BLaER1 (cell line): ENCODE measurements at regions not wholly inside any gene's neighbourhood (a gene's known extent, or its start where the extent isn't known, plus 50 kb on each side); places are given as distances from the start of the nearest gene placed in this dataset.
"Not testable (repeated sequence)": the region's sequence is repeated elsewhere in the genome, so short reads cannot be mapped to it uniquely, and the experiment has no call there.

Source experiments
- H3K27ac ChIP-seq: shearing (Covaris generic); formaldehyde crosslinking; 2 replicates; pipeline ENCODE4 v1.8.1; 2022
- H3K27me3 ChIP-seq: shearing (Covaris generic); formaldehyde crosslinking; 2 replicates; pipeline ENCODE4 v1.8.1; 2022
- H3K36me3 ChIP-seq: shearing (Covaris generic); formaldehyde crosslinking; 2 replicates; pipeline ENCODE4 v1.8.1; 2022
- H3K4me1 ChIP-seq: shearing (Covaris generic); formaldehyde crosslinking; 2 replicates; pipeline ENCODE4 v1.8.1; 2022
- H3K4me2 ChIP-seq: shearing (Covaris generic); formaldehyde crosslinking; 2 replicates; pipeline ENCODE4 v1.8.1; 2022
- H3K4me3 ChIP-seq: shearing (Covaris generic); formaldehyde crosslinking; 2 replicates; pipeline ENCODE4 v1.8.1; 2022
- H3K9ac ChIP-seq: shearing (Covaris generic); formaldehyde crosslinking; 2 replicates; pipeline ENCODE4 v1.8.1; 2022
- H3K9me3 ChIP-seq: shearing (Covaris generic); formaldehyde crosslinking; 2 replicates; pipeline ENCODE4 v1.8.1; 2022
- H4K20me1 ChIP-seq: shearing (Covaris generic); formaldehyde crosslinking; 2 replicates; pipeline ENCODE4 v1.8.1; 2022
- Cebpa-rat ChIP-seq: shearing (Covaris generic); IDR thresholded peaks from 2 replicates; pipeline ENCODE4 v1.8.1; 2022

- no peaks in the 10 kb centered on the region for H4K20me1 ChIP-seq
- no peaks in the 10 kb centered on the region for H3K27me3 ChIP-seq
- H3K27ac ChIP-seq = no peak overlapping the region
- H3K9me3 ChIP-seq = no peaks in the 10 kb centered on the region
- no peak overlapping the region for H3K4me2 ChIP-seq
- H3K4me1 ChIP-seq = 0 out of 2 replicates have a peak, but pooled peaks cover 4% of the 10 kb centered on the region
- H3K36me3 ChIP-seq = no peaks in the 10 kb centered on the region
- no peak overlapping the region for H3K9ac ChIP-seq
- no peak overlapping the region for H3K4me3 ChIP-seq
- TF ChIP-seq Cebpa-rat = no peak
Observed at GRCh38 chr7:37545619-37546534, 97.2 kb upstream of the ELMO1 start.

GRCh38 chr7:37546677-37547076, 98.0 kb upstream of the ELMO1 start:
- H4K20me1 ChIP-seq = no peaks in the 10 kb centered on the region
- H3K27ac ChIP-seq = no peak overlapping the region
- H3K9me3 ChIP-seq = no peaks in the 10 kb centered on the region
- no peak for TF ChIP-seq Cebpa-rat
- 0 out of 2 replicates have a peak, but pooled peaks cover 4% of the 10 kb centered on the region for H3K4me1 ChIP-seq
- no peak overlapping the region for H3K4me2 ChIP-seq
- no peak overlapping the region for H3K9ac ChIP-seq
- H3K36me3 ChIP-seq = no peaks in the 10 kb centered on the region
- no peak overlapping the region for H3K4me3 ChIP-seq
- H3K27me3 ChIP-seq = no peaks in the 10 kb centered on the region

DNA sequence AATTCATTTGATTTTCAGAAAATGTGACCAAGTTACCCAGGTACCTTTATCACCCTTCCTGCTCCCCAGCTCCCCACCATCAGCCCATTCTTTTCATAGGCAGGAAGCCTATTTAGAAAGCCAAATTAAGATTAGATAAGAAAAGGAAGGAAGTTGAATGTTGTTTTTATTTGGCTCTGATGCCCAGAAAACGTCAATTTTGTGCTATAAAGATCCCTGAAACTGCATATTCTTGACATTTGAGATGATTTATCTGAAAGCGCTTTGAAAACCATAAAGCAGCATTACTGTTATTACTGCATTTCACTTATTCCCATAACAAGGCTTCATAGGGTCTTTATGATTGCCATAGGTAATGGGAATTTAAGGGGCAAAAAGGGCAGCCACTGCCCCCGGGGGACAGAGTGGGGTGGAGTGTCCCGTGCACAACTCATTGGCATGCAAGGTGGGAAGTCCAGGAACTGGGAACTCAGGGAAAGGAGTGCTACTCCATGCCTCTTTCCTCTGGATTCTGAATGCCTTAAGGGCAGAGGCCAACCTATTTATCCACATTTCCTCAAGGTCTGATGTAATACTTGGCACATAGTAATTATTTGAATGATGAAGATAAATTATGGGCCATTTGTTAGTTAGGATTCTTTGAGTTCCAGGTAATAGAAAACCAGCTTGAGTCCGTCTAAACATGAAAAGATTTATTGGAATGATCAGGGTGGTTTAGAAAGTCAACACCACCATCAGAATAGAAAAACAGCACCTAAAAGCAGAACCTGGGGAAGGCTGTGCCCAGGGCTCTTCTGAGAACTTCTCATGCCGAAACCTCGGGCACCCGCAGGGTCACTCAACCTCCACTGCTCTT, 100.6 kb upstream of the ELMO1 start:
- Histone ChIP-seq H3K4me3 (no peak overlapping the region), H3K4me2 (no peak overlapping the region), H3K36me3 (no peaks in the 10 kb centered on the region), H3K27ac (no peak overlapping the region), H3K9ac (no peak overlapping the region), H3K4me1 (0 out of 2 replicates have a peak, but pooled peaks cover 4% of the 10 kb centered on the region), H3K27me3 (no peaks in the 10 kb centered on the region), H3K9me3 (no peaks in the 10 kb centered on the region), H4K20me1 (no peaks in the 10 kb centered on the region)
- no peak for TF ChIP-seq Cebpa-rat

DNA sequence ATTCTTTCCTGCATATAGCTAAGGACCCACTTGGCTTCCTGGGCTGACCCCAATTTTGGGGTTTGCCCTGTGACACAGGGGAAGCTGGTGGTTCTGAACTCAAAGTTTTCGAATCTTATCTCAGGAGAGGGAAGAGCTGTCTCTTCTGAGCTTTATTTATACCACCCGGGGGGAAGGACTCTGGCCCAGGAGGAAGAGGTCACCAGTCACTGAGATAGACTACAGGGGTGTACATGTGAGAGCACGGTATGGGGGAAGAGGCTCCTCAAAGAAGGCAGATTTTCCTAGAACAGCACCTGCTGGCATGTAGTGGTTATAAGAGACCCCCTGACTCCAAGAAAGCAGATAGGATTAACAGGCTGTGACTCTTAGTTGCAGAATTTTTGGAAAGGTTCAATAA, 101.8 kb upstream of the ELMO1 start:
- H3K4me3 ChIP-seq = no peak overlapping the region
- no peaks in the 10 kb centered on the region for H3K9me3 ChIP-seq
- no peak overlapping the region for H3K27ac ChIP-seq
- TF ChIP-seq Cebpa-rat = no peak
- no peaks in the 10 kb centered on the region for H3K27me3 ChIP-seq
- H3K36me3 ChIP-seq = no peaks in the 10 kb centered on the region
- no peaks in the 10 kb centered on the region for H4K20me1 ChIP-seq
- no peak overlapping the region for H3K4me2 ChIP-seq
- no peak overlapping the region for H3K9ac ChIP-seq
- H3K4me1 ChIP-seq = 0 out of 2 replicates have a peak, but pooled peaks cover 4% of the 10 kb centered on the region

DNA sequence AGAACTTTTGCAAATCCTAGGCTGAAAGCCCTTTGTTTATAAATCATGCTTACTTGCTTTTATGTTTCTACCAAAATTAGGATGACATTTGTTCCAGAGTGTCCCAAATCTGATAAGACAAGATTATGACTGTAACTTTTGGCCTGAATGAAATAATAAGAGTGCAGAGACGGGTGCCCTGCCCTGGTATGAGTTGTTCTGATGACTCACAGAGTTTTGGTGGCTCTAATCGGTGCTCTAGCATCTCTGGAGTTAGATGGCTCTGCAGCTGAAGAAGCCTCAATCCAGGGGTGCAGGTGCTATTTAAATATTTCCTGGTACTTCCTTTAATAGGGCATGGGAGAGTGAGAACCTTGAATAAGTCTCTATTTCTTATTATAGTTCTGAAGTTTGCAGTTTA, 102.2 kb upstream of the ELMO1 start:
- H3K4me1 ChIP-seq = 0 out of 2 replicates have a peak, but pooled peaks cover 4% of the 10 kb centered on the region
- H3K4me2 ChIP-seq = no peak overlapping the region
- no peak overlapping the region for H3K9ac ChIP-seq
- H3K4me3 ChIP-seq = no peak overlapping the region
- no peak overlapping the region for H3K27ac ChIP-seq
- no peaks in the 10 kb centered on the region for H4K20me1 ChIP-seq
- TF ChIP-seq Cebpa-rat = no peak
- H3K9me3 ChIP-seq = no peaks in the 10 kb centered on the region
- H3K27me3 ChIP-seq = no peaks in the 10 kb centered on the region
- no peaks in the 10 kb centered on the region for H3K36me3 ChIP-seq

DNA sequence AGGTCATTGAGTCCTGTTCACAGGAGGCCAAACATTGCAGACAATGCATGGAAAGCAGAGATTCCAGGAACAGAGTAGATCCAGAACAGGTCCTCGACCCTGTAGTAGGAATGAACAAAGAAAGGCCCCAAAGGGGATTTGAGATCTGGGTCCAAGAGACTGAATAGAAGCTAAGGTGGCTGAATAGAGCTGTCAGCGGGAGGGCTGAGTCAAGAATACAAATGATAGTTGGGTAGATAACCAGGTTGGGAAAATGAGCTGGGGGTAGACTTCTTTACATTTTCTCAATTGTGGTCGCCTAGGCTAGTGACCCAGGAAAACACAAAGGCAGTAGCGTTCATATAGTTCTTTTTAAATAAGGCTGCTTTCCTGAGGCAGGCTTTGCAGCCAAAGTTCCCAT, 103.4 kb upstream of the ELMO1 start:
- no peak overlapping the region for H3K4me3 ChIP-seq
- H4K20me1 ChIP-seq = no peaks in the 10 kb centered on the region
- H3K27ac ChIP-seq = no peak overlapping the region
- no peaks in the 10 kb centered on the region for H3K27me3 ChIP-seq
- H3K36me3 ChIP-seq = no peaks in the 10 kb centered on the region
- 0 out of 2 replicates have a peak, but pooled peaks cover 4% of the 10 kb centered on the region for H3K4me1 ChIP-seq
- no peak for TF ChIP-seq Cebpa-rat
- H3K4me2 ChIP-seq = no peak overlapping the region
- no peaks in the 10 kb centered on the region for H3K9me3 ChIP-seq
- no peak overlapping the region for H3K9ac ChIP-seq

GRCh38 chr7:37552439-37552838, 103.8 kb upstream of the ELMO1 start:
- H3K9me3 ChIP-seq, H3K27me3 ChIP-seq, H3K4me3 ChIP-seq, H3K9ac ChIP-seq, H3K36me3 ChIP-seq, H4K20me1 ChIP-seq, H3K27ac ChIP-seq, H3K4me1 ChIP-seq, H3K4me2 ChIP-seq: not testable (repeated sequence)

- no peak overlapping the region for H3K4me2 ChIP-seq
- H4K20me1 ChIP-seq = no peaks in the 10 kb centered on the region
- H3K4me3 ChIP-seq = no peak overlapping the region
- no peak for TF ChIP-seq Cebpa-rat
- no peaks in the 10 kb centered on the region for H3K36me3 ChIP-seq
- H3K4me1 ChIP-seq = no peaks in the 10 kb centered on the region
- H3K9ac ChIP-seq = no peak overlapping the region
- H3K9me3 ChIP-seq = no peaks in the 10 kb centered on the region
- H3K27me3 ChIP-seq = no peaks in the 10 kb centered on the region
- H3K27ac ChIP-seq = no peak overlapping the region
Observed at GRCh38 chr7:37555528-37555927, 106.9 kb upstream of the ELMO1 start.

DNA sequence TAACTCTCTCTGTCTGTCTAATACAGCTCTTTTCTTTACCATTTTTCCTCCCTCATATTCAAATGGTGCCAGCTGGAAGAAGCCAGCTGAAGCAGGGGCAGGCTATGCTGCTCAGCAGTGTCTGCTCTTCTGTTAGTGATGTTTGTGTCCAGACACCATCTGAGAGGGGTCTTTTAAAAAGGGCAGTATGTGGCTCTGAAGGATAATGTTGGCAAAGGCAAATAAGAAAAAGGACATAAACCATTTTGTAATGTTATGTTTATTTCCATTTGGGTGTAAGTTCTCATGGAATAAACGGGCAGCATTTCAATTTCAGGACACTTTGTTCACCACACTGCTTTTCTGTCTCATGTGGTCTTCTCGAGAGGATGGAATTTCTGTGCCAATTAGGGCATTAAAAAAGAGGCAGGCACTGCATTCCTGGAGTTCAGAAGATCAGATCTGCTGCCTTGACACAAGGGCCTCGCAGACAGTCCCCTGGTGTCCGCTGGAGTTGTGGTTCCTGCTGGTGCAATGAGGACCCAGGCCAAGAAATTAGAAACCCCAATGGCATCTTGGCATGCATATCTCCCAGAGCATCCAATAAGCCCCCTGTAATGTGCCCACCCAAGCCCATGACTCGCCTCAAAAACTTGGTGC, 109.0 kb upstream of the ELMO1 start:
- Histone ChIP-seq H3K4me3 (no peak overlapping the region), H3K4me1 (no peaks in the 10 kb centered on the region), H3K9me3 (no peaks in the 10 kb centered on the region), H3K27me3 (no peaks in the 10 kb centered on the region), H4K20me1 (no peaks in the 10 kb centered on the region), H3K36me3 (no peaks in the 10 kb centered on the region), H3K27ac (no peak overlapping the region), H3K4me2 (no peak overlapping the region), H3K9ac (no peak overlapping the region)
- TF ChIP-seq Cebpa-rat = no peak
